ENCODE measurements at regions not wholly inside any gene's neighbourhood (a gene's known extent, or its start where the extent isn't known, plus 50 kb on each side); places are given as distances from the start of the nearest gene placed in this dataset.

GRCh38 chr11:106278391-106278790, 200.9 kb downstream of the AASDHPPT start:
- H2AFZ ChIP-seq (ENCODE audit: low read depth, low read length) = no peak overlapping the region
- in situ Hi-C loops (cut with MboI) = no loop called here
- no peak for ATAC-seq
- no peak overlapping the region for H3K9ac ChIP-seq (ENCODE audit: insufficient read depth in 1 of 2, low read depth in 2 of 2, low read length in 2 of 2)
- H3K4me3 ChIP-seq = no peak overlapping the region
- no peak overlapping the region for H3K4me2 ChIP-seq (ENCODE audit: insufficient read depth, low read length)
- POLR2A ChIA-PET = no interaction called here
- no peaks in the 10 kb centered on the region for H3K9me1 ChIP-seq (ENCODE audit: control insufficient read depth, insufficient read depth, low read length)
- no peaks in the 10 kb centered on the region for H3K36me3 ChIP-seq (ENCODE audit: control insufficient read depth, insufficient read depth, low read length)
- BruUV-seq (replicated peaks) = no TSS peak
- intact Hi-C loops (cut with micrococcal nuclease) = no loop called here
- no peaks in the 10 kb centered on the region for H4K20me1 ChIP-seq (replicated peaks; ENCODE audit: control insufficient read depth, insufficient read depth, low read length)
- H3K27me3 ChIP-seq (ENCODE audit: control insufficient read depth in 2 of 2, insufficient read depth in 2 of 2, low read length in 2 of 2) = no peaks in the 10 kb centered on the region
- H3K4me1 ChIP-seq (replicated peaks in 1 of 2; ENCODE audit: control insufficient read depth in 2 of 2, insufficient read depth in 2 of 2, low read length in 2 of 2) = no peaks in the 10 kb centered on the region
- CTCF ChIA-PET (ENCODE audit: low intra/inter-chr PET ratio) = no interaction called here
- no peak for FAIRE-seq
- no peak overlapping the region for H3K27ac ChIP-seq (ENCODE audit: extremely low read depth, low read depth, low read length)
- H3K79me2 ChIP-seq (ENCODE audit: control insufficient read depth, insufficient read depth, low read length) = no peaks in the 10 kb centered on the region
- no peaks in the 10 kb centered on the region; the same call in 1 of the 2 replicates for H3K9me3 ChIP-seq (replicated peaks; ENCODE audit: control insufficient read depth, insufficient read depth, low read depth, low read length)
- no peak for DNase-seq (ENCODE audit: extremely low read depth in 1 of 4, low spot score in 3 of 4)
- TF ChIP-seq HNRNPLL (IDR thresholded peaks at IDR 0.05; ENCODE audit: low read depth, low read length, poor library complexity, severe bottlenecking) = no peak
- TF ChIP-seq RBM25 (IDR thresholded peaks at IDR 0.05; ENCODE audit: low read depth, low read length, severe bottlenecking) = no peak
- TF ChIP-seq MEIS2 (IDR thresholded peaks at IDR 0.05; ENCODE audit: partially characterized antibody) = no peak
- no peak for TF ChIP-seq MCM2 (IDR thresholded peaks at IDR 0.05; ENCODE audit: low read depth)
- TF ChIP-seq, protein P1, sequence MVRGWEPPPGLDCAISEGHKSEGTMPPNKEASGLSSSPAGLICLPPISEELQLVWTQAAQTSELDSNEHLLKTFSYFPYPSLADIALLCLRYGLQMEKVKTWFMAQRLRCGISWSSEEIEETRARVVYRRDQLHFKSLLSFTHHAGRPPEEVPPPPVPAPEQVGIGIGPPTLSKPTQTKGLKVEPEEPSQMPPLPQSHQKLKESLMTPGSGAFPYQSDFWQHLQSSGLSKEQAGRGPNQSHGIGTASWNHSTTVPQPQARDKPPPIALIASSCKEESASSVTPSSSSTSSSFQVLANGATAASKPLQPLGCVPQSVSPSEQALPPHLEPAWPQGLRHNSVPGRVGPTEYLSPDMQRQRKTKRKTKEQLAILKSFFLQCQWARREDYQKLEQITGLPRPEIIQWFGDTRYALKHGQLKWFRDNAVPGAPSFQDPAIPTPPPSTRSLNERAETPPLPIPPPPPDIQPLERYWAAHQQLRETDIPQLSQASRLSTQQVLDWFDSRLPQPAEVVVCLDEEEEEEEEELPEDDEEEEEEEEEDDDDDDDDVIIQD (CRISPR knock-in tag; IDR thresholded peaks at IDR 0.05) = no peak
- TF ChIP-seq, protein P2, sequence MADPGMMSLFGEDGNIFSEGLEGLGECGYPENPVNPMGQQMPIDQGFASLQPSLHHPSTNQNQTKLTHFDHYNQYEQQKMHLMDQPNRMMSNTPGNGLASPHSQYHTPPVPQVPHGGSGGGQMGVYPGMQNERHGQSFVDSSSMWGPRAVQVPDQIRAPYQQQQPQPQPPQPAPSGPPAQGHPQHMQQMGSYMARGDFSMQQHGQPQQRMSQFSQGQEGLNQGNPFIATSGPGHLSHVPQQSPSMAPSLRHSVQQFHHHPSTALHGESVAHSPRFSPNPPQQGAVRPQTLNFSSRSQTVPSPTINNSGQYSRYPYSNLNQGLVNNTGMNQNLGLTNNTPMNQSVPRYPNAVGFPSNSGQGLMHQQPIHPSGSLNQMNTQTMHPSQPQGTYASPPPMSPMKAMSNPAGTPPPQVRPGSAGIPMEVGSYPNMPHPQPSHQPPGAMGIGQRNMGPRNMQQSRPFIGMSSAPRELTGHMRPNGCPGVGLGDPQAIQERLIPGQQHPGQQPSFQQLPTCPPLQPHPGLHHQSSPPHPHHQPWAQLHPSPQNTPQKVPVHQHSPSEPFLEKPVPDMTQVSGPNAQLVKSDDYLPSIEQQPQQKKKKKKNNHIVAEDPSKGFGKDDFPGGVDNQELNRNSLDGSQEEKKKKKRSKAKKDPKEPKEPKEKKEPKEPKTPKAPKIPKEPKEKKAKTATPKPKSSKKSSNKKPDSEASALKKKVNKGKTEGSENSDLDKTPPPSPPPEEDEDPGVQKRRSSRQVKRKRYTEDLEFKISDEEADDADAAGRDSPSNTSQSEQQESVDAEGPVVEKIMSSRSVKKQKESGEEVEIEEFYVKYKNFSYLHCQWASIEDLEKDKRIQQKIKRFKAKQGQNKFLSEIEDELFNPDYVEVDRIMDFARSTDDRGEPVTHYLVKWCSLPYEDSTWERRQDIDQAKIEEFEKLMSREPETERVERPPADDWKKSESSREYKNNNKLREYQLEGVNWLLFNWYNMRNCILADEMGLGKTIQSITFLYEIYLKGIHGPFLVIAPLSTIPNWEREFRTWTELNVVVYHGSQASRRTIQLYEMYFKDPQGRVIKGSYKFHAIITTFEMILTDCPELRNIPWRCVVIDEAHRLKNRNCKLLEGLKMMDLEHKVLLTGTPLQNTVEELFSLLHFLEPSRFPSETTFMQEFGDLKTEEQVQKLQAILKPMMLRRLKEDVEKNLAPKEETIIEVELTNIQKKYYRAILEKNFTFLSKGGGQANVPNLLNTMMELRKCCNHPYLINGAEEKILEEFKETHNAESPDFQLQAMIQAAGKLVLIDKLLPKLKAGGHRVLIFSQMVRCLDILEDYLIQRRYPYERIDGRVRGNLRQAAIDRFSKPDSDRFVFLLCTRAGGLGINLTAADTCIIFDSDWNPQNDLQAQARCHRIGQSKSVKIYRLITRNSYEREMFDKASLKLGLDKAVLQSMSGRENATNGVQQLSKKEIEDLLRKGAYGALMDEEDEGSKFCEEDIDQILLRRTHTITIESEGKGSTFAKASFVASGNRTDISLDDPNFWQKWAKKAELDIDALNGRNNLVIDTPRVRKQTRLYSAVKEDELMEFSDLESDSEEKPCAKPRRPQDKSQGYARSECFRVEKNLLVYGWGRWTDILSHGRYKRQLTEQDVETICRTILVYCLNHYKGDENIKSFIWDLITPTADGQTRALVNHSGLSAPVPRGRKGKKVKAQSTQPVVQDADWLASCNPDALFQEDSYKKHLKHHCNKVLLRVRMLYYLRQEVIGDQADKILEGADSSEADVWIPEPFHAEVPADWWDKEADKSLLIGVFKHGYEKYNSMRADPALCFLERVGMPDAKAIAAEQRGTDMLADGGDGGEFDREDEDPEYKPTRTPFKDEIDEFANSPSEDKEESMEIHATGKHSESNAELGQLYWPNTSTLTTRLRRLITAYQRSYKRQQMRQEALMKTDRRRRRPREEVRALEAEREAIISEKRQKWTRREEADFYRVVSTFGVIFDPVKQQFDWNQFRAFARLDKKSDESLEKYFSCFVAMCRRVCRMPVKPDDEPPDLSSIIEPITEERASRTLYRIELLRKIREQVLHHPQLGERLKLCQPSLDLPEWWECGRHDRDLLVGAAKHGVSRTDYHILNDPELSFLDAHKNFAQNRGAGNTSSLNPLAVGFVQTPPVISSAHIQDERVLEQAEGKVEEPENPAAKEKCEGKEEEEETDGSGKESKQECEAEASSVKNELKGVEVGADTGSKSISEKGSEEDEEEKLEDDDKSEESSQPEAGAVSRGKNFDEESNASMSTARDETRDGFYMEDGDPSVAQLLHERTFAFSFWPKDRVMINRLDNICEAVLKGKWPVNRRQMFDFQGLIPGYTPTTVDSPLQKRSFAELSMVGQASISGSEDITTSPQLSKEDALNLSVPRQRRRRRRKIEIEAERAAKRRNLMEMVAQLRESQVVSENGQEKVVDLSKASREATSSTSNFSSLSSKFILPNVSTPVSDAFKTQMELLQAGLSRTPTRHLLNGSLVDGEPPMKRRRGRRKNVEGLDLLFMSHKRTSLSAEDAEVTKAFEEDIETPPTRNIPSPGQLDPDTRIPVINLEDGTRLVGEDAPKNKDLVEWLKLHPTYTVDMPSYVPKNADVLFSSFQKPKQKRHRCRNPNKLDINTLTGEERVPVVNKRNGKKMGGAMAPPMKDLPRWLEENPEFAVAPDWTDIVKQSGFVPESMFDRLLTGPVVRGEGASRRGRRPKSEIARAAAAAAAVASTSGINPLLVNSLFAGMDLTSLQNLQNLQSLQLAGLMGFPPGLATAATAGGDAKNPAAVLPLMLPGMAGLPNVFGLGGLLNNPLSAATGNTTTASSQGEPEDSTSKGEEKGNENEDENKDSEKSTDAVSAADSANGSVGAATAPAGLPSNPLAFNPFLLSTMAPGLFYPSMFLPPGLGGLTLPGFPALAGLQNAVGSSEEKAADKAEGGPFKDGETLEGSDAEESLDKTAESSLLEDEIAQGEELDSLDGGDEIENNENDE (IDR thresholded peaks at IDR 0.05; ENCODE audit: low read depth, low read length) = no peak
- TF ChIP-seq PHB (CRISPR knock-in tag; IDR thresholded peaks at IDR 0.05) = no peak
- TF ChIP-seq, protein P3, sequence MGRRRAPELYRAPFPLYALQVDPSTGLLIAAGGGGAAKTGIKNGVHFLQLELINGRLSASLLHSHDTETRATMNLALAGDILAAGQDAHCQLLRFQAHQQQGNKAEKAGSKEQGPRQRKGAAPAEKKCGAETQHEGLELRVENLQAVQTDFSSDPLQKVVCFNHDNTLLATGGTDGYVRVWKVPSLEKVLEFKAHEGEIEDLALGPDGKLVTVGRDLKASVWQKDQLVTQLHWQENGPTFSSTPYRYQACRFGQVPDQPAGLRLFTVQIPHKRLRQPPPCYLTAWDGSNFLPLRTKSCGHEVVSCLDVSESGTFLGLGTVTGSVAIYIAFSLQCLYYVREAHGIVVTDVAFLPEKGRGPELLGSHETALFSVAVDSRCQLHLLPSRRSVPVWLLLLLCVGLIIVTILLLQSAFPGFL (CRISPR knock-in tag; IDR thresholded peaks at IDR 0.05) = no peak
- no peak for TF ChIP-seq THRAP3 (IDR thresholded peaks at IDR 0.05; ENCODE audit: borderline replicate concordance)
- no peak for TF ChIP-seq PHF8 (IDR thresholded peaks at IDR 0.05; ENCODE audit: borderline replicate concordance, low read length)

Measured in K562 (cell line).